Activated T-cell treated with anti-CD3 and anti-CD28 coated beads, Interleukin-2, amount 50 U/mL, for 72 hours (primary cell): ENCODE measurements at regions not wholly inside any gene's neighbourhood (a gene's known extent, or its start where the extent isn't known, plus 50 kb on each side); places are given as distances from the start of the nearest gene placed in this dataset.
A peak's percentile ranks its signal among the peaks of the same experiment; 100 is the strongest.

Experiments
- ATAC-seq, 2 donors: fragments of 150-1000 bp; cut with Tn5 transposase; replicated peaks in 1 of 2; 2 replicates each; pipeline ENCODE4 v1.10.0; 2021; ENCODE audit warnings: moderate library complexity in 2 of 2, mild to moderate bottlenecking in 1 of 2
- DNase-seq, 2 donors: peaks; one replicate each; pipeline ENCODE4 v3.0.0; 2021 to 2022; ENCODE audit warnings: mixed read lengths in 1 of 2
- H3K27ac Mint-ChIP-seq: one replicate; pipeline ENCODE4 v1.8.0; 2022; ENCODE audit warnings: mild to moderate bottlenecking, moderate library complexity, mixed read lengths
- H3K27me3 Mint-ChIP-seq: one replicate; pipeline ENCODE4 v1.8.0; 2022; ENCODE audit warnings: low read depth, mixed read lengths
- H3K36me3 Mint-ChIP-seq, 2 donors: one replicate each; pipeline ENCODE4 v1.8.0; 2022; ENCODE audit warnings: mixed read lengths in 2 of 2, mild to moderate bottlenecking in 1 of 2; ENCODE audit not compliant: insufficient read depth in 2 of 2
- H3K4me1 Mint-ChIP-seq: one replicate; pipeline ENCODE4 v1.8.0; 2022; ENCODE audit warnings: low read depth, mixed read lengths
- H3K4me3 Mint-ChIP-seq, 2 donors: one replicate each; pipeline ENCODE4 v1.8.0; 2022; ENCODE audit warnings: mild to moderate bottlenecking in 2 of 2, mixed read lengths in 2 of 2, moderate library complexity in 2 of 2
- H3K9me3 Mint-ChIP-seq, 2 donors: one replicate each; pipeline ENCODE4 v1.8.0; 2022; ENCODE audit warnings: mixed read lengths in 2 of 2

- no peaks in the 10 kb centered on the region for H3K36me3 Mint-ChIP-seq
- H3K27ac Mint-ChIP-seq: no peak overlapping the region
- no peaks in the 10 kb centered on the region for H3K9me3 Mint-ChIP-seq
- no peaks in the 10 kb centered on the region for H3K4me1 Mint-ChIP-seq
- H3K4me3 Mint-ChIP-seq: no peak overlapping the region
- peaks cover 7% of the 10 kb centered on the region for H3K27me3 Mint-ChIP-seq
- ATAC-seq: no peak
- no peak for DNase-seq
These were observed 136.3 kb upstream of the MLIP start for GRCh38 chr6:53974941-53975340.

GRCh38 chr6:53975941-53976615 is 135.2 kb upstream of the MLIP start:
- H3K4me3 Mint-ChIP-seq: no peak overlapping the region
- no peak for ATAC-seq
- H3K4me1 Mint-ChIP-seq: no peaks in the 10 kb centered on the region
- H3K9me3 Mint-ChIP-seq: no peaks in the 10 kb centered on the region
- no peaks in the 10 kb centered on the region for H3K36me3 Mint-ChIP-seq
- peaks cover 7% of the 10 kb centered on the region for H3K27me3 Mint-ChIP-seq
- H3K27ac Mint-ChIP-seq: no peak overlapping the region
- no peak for DNase-seq

GRCh38 chr6:53977551-53977950 is 133.7 kb upstream of the MLIP start:
- Mint-ChIP-seq H3K9me3 (no peaks in the 10 kb centered on the region), H3K27ac (no peak overlapping the region), H3K4me1 (no peaks in the 10 kb centered on the region), H3K27me3 (peaks cover 7% of the 10 kb centered on the region), H3K4me3 (no peak overlapping the region), H3K36me3 (no peaks in the 10 kb centered on the region)
- DNase-seq: no peak
- ATAC-seq: no peak

DNA sequence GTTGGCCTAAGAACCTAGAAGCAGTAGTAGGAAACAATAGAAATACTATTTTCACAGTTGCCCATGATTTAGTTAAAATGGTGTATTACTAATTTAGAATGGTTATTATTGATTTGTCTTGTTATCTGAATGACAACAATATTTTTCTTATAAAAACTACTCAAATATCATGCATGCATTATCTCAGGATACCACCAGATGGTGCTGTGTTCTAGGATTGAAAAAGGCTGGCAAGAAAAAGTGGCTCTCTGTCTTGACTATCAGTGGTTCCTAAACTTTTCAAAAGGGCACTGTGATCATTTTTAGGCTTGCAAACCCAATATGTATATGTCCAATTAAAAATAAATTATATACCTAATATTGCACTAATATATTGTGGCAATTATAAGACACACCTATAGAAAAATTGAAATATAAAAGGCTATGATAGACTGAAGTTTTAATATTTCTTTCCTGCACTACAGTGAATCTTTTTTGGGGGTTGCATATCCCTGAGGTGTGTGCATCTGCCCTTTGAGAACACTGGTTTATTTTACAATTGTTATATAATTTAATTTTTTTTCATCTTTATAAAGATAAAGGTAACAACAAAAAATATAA is 131.7 kb upstream of the MLIP start:
- Mint-ChIP-seq H3K4me1 (no peaks in the 10 kb centered on the region), H3K4me3 (no peak overlapping the region), H3K27ac (no peak overlapping the region), H3K27me3 (peaks cover 3% of the 10 kb centered on the region), H3K9me3 (no peaks in the 10 kb centered on the region), H3K36me3 (no peaks in the 10 kb centered on the region)
- no peak for ATAC-seq
- DNase-seq: peak; percentile 1 to 20

DNA sequence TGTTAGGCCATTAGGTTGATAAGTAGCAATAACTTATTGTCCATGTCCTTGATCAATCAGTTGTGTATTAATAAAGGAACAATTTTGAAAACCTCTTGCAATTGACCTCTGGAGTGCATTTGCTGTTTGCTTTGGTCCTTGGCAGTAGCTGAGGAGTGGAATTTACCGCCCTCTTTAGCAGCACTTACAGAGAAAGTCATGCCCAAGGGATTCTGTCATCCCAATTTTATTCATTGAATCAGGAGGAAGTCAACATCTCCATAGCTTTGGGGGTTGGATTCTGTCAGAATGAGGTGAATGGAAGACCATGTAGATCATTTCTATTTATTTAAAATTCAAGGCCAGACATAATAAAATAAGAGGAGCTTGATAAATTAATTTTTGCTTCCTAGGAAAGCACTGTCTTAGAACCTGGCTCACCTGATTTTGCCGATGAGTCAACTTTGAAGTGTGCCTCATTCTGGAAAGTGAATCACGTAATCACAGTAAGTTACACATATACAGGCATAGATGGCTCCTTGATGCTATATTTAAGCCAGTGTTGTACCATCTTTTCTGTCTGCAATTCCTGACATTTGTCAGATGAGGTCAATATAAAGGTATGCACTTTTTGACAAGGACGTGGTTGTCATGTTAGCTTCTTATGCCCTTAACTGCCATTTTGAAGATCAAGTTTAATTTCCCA is 128.7 kb upstream of the MLIP start:
- no peaks in the 10 kb centered on the region for H3K9me3 Mint-ChIP-seq
- H3K36me3 Mint-ChIP-seq: no peaks in the 10 kb centered on the region
- H3K27ac Mint-ChIP-seq: no peak overlapping the region
- H3K4me1 Mint-ChIP-seq: peaks cover 5% of the 10 kb centered on the region
- no peak overlapping the region for H3K4me3 Mint-ChIP-seq
- peaks cover 11% of the 10 kb centered on the region for H3K27me3 Mint-ChIP-seq
- DNase-seq: no peak
- ATAC-seq: no peak

- DNase-seq: no peak
- Mint-ChIP-seq H3K4me3 (no peak overlapping the region), H3K36me3 (no peaks in the 10 kb centered on the region), H3K27ac (no peak overlapping the region), H3K4me1 (peaks cover 5% of the 10 kb centered on the region), H3K27me3 (peaks cover 13% of the 10 kb centered on the region), H3K9me3 (no peaks in the 10 kb centered on the region)
- ATAC-seq: no peak
These were observed 127.9 kb upstream of the MLIP start for GRCh38 chr6:53983301-53983700.

GRCh38 chr6:53984163-53984562 is 127.1 kb upstream of the MLIP start:
- Mint-ChIP-seq H3K27me3 (peaks cover 16% of the 10 kb centered on the region), H3K4me3 (no peak overlapping the region), H3K27ac (no peak overlapping the region), H3K36me3 (no peaks in the 10 kb centered on the region), H3K9me3 (no peaks in the 10 kb centered on the region), H3K4me1 (peaks cover 5% of the 10 kb centered on the region)
- DNase-seq (no peak), ATAC-seq (no peak)

DNA sequence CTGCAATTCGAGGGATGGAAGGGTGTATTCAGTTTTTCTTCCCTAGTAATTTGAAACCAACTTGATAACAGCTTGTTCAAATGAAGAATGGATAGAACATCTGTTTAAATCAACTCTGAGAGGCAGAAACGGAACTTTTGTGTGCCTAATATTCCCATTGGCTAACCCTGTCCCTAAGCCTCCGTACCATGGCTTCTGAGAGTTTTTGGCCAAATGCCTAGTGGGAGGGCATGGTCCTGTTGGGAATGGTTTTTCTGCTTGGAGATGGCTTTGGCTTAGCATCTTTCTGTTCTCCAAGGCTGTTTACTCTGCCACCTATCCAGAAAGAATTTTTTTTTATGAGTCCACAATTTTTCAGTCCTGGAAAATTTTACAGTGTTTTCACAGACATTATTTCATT is 126.7 kb upstream of the MLIP start:
- Mint-ChIP-seq H3K27ac (no peak overlapping the region), H3K4me3 (no peak overlapping the region), H3K9me3 (no peaks in the 10 kb centered on the region), H3K27me3 (peaks cover 16% of the 10 kb centered on the region), H3K36me3 (no peaks in the 10 kb centered on the region), H3K4me1 (peaks cover 5% of the 10 kb centered on the region)
- ATAC-seq (no peak), DNase-seq (no peak)

DNA sequence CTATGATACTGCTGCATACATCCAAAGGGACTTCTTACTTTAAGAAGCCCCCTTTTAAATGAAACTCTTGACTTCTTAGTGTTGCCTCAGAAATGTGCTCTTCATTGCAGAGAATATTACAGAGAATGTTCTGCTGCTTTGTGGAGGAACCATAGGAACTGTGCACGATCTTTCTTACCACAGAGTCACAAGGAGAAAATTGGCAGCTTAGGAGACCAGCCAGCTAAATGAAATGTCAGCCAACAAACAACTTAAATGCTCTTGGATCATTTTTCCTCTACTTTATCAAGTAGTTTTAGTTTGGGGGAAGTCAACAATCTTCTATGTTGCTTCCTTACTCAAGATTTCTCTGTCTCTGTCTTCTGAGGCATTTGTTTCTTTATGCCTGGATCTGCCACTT is 125.9 kb upstream of the MLIP start:
- Mint-ChIP-seq H3K36me3 (no peaks in the 10 kb centered on the region), H3K4me3 (no peak overlapping the region), H3K27ac (no peak overlapping the region), H3K4me1 (peaks cover 5% of the 10 kb centered on the region), H3K9me3 (no peaks in the 10 kb centered on the region), H3K27me3 (peaks cover 16% of the 10 kb centered on the region)
- ATAC-seq (no peak), DNase-seq (no peak)

DNA sequence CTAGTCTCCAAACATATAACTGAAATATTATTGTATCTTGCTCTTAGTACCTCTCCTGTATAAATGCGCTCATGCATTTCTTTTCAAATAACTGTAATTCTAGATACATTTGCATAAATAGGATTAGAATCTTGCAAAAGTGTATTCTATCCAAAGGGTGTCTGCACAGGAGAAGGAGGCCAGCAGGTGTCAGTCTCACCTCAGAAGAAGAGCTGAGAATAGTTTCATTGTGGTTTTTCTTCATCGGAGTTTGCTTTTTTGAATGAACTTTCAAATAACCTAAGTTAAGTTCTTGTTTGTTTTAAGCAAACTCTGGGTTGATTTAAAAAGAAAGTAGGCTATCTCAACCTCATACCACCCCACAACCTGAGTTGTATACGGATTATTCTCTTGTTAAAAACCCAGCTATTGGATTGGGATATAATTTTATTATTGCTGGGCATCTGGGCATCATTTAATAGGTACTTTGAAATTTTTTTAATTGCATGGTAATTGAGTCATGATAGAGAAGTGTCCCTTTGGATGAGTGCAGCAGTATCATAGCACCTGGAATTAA is 125.0 kb upstream of the MLIP start:
- Mint-ChIP-seq H3K27ac (no peak overlapping the region), H3K36me3 (no peaks in the 10 kb centered on the region), H3K9me3 (no peaks in the 10 kb centered on the region), H3K27me3 (peaks cover 16% of the 10 kb centered on the region), H3K4me1 (peaks cover 5% of the 10 kb centered on the region), H3K4me3 (no peak overlapping the region)
- DNase-seq: peak; percentile 10 to 12
- ATAC-seq: no peak

DNA sequence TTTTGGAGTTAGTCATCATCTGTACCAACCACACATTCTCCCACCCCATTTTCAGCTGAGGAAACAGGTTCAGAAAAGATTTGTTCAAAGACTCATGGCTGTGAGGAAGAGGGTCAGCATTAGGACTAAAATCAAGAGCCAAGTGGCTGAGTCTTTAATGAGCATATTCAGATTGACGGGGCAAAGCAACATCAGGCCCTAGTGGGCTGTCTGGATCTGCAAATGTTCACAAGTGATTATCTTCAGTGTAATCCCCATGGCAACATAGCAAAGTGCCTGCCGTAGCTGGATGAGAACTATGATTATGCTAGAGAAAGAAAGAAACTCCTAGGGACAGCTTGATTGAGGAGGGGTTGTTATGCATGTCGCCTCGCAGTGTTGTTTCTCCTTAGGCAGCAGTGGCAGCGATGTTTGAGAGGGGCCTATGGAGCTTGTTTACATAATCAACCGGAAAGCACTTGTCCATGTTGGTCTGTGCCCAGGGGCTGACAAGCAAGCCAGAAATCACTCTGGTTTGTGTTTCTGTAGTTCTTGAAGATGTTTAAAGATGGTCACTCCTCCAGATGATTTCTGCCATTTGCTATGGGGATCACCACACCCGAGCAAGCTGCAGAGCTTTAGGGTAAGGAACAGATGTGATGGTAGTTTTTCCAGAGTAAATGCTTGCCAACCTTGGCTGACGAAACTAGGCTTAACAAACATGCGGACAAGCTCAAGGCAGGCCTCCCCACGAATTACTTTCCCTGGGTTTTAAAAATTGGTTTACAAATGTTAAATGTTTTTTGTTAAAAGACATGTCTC is 124.3 kb upstream of the MLIP start:
- Mint-ChIP-seq H3K27me3 (peaks cover 16% of the 10 kb centered on the region), H3K27ac (no peak overlapping the region), H3K36me3 (no peaks in the 10 kb centered on the region), H3K9me3 (no peaks in the 10 kb centered on the region), H3K4me3 (no peak overlapping the region), H3K4me1 (peaks cover 5% of the 10 kb centered on the region)
- ATAC-seq (no peak), DNase-seq (no peak)

DNA sequence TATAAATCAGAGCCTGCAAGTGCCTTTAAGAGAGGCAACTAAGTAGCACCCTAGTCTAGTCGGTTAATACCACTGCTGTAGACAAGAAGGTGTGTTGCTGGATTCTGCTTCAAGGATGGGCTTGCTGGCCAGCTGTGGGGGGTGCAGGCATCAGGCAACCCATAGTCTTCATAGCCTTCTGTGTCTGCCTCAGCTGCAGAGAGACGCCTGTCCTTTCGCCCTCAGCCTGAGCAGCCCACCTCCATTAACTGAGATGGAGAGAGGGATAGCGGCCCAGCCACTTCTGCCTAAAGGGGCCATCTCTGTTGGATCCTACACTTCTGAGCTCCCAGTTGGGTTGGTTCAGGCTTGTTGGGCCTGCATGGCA is 123.7 kb upstream of the MLIP start:
- Mint-ChIP-seq H3K9me3 (no peaks in the 10 kb centered on the region), H3K4me3 (no peak overlapping the region), H3K4me1 (peaks cover 5% of the 10 kb centered on the region), H3K27me3 (peaks cover 16% of the 10 kb centered on the region), H3K27ac (no peak overlapping the region), H3K36me3 (no peaks in the 10 kb centered on the region)
- ATAC-seq (no peak), DNase-seq (no peak)

GRCh38 chr6:53989504-53989903 is 121.7 kb upstream of the MLIP start:
- H3K4me1 Mint-ChIP-seq: peaks cover 5% of the 10 kb centered on the region
- no peak for DNase-seq
- H3K36me3 Mint-ChIP-seq: no peaks in the 10 kb centered on the region
- no peak overlapping the region for H3K27ac Mint-ChIP-seq
- H3K27me3 Mint-ChIP-seq: peaks cover 16% of the 10 kb centered on the region
- no peaks in the 10 kb centered on the region for H3K9me3 Mint-ChIP-seq
- H3K4me3 Mint-ChIP-seq: no peak overlapping the region
- ATAC-seq: no peak
